K562 (cell line): ENCODE measurements at regions not wholly inside any gene's neighbourhood (a gene's known extent, or its start where the extent isn't known, plus 50 kb on each side); places are given as distances from the start of the nearest gene placed in this dataset.

Experiments
- ATAC-seq: fragments of 200-7000 bp; cut with Tn5 transposase; 3 replicates; pipeline ENCODE4 v1.9.1; 2020; ENCODE audit warnings: moderate library complexity
- BruUV-seq: library from RNA; stranded (reverse); fragments of 400-500 nt; replicated peaks from 2 replicates; lab custom pipeline; 2021; lab: Mats Ljungman, UMichigan
- CTCF ChIA-PET: fragments of 300-600 bp; formaldehyde crosslinking; extraction: SDS; loops from one replicate; lab custom pipeline; 2021; ENCODE audit warnings: low intra/inter-chr PET ratio; lab: Yijun Ruan, JAX
- POLR2A ChIA-PET: fragments of 300-600, 350-650 bp; sonication (Branson Sonifier 250); formaldehyde crosslinking; extraction: SDS; loops from one replicate; lab custom pipeline; 2021; ENCODE audit warnings: antibody characterized with exemption, inconsistent platforms; lab: Yijun Ruan, JAX
- DNase-seq, 4 experiments: peaks; one replicate each; pipeline versions ENCODE4 v3.0.0 to v3.0.0-alpha.2; 2011 to 2018; ENCODE audit warnings: low spot score in 3 of 4, mixed read lengths in 3 of 4; ENCODE audit errors: extremely low read depth in 1 of 4
- FAIRE-seq: peaks from 2 replicates; lab custom pipeline; 2011; peaks lifted over from hg19 to GRCh38; lab: Jason Lieb, UNC
- H2AFZ ChIP-seq: 2 replicates; pipeline ENCODE4 v1.6.0; 2011; ENCODE audit warnings: low read depth, low read length, control low read depth, inconsistent platforms
- H3K27ac ChIP-seq: fragments of 200-600 bp; 3 replicates; pipeline ENCODE4 v1.8.0; 2011; ENCODE audit warnings: low read depth, mild to moderate bottlenecking, control low read depth, inconsistent platforms, low read length, moderate library complexity, mixed read lengths; ENCODE audit errors: extremely low read depth
- H3K27me3 ChIP-seq, 2 experiments: fragments of 300-600 bp in 1 of 2; 2 replicates in 1 of 2; 3 replicates in 1 of 2; pipeline versions ENCODE4 v1.6.0 to v1.8.0; 2011; ENCODE audit warnings: inconsistent platforms in 2 of 2, low read length in 2 of 2, mild to moderate bottlenecking in 1 of 2, mixed read lengths in 1 of 2, moderate library complexity in 1 of 2; ENCODE audit not compliant: control insufficient read depth in 2 of 2, insufficient read depth in 2 of 2
- H3K36me3 ChIP-seq: fragments of 300-600 bp; 3 replicates; pipeline ENCODE4 v1.8.0; 2011; ENCODE audit warnings: mild to moderate bottlenecking, low read length, inconsistent platforms; ENCODE audit not compliant: control insufficient read depth, insufficient read depth
- H3K4me1 ChIP-seq, 2 experiments: fragments of 200-600 bp in 1 of 2; replicated peaks in 1 of 2; 2 replicates in 1 of 2; 3 replicates in 1 of 2; pipeline versions ENCODE4 v1.5.1 to v1.8.0; 2011; ENCODE audit warnings: inconsistent platforms in 2 of 2, low read length in 2 of 2, mild to moderate bottlenecking in 1 of 2, mixed read lengths in 1 of 2, moderate library complexity in 1 of 2; ENCODE audit not compliant: control insufficient read depth in 2 of 2, insufficient read depth in 2 of 2
- H3K4me2 ChIP-seq: 2 replicates; pipeline ENCODE4 v1.6.1; 2011; ENCODE audit warnings: low read length, control low read depth, inconsistent platforms, mixed read lengths; ENCODE audit not compliant: insufficient read depth
- H3K4me3 ChIP-seq: fragments of 200-600 bp; sonication (generic), shearing (Covaris generic); 2 replicates; pipeline ENCODE4 v1.5.1; 2016; ENCODE audit warnings: control low read depth, inconsistent platforms
- H3K79me2 ChIP-seq: fragments of 200-600 bp; 3 replicates; pipeline ENCODE4 v1.8.0; 2011; ENCODE audit warnings: low read length, inconsistent platforms; ENCODE audit not compliant: control insufficient read depth, insufficient read depth
- H3K9ac ChIP-seq, 2 experiments: 2 replicates each; pipeline versions ENCODE4 v1.6.0 to v1.6.1; 2011; ENCODE audit warnings: low read depth in 2 of 2, low read length in 2 of 2, control low read depth in 1 of 2, inconsistent platforms in 1 of 2, mild to moderate bottlenecking in 1 of 2, mixed read lengths in 1 of 2; ENCODE audit not compliant: insufficient read depth in 1 of 2
- H3K9me1 ChIP-seq: one replicate; pipeline ENCODE4 v1.6.0; 2011; ENCODE audit warnings: inconsistent platforms, mild to moderate bottlenecking, low read length, moderate library complexity; ENCODE audit not compliant: control insufficient read depth, insufficient read depth
- H3K9me3 ChIP-seq: replicated peaks from 2 replicates; pipeline ENCODE4 v1.5.1; 2011; ENCODE audit warnings: low read depth, low read length, inconsistent platforms; ENCODE audit not compliant: control insufficient read depth, insufficient read depth
- H4K20me1 ChIP-seq: replicated peaks from 2 replicates; pipeline ENCODE4 v1.6.1; 2011; ENCODE audit warnings: low read length, inconsistent platforms, mixed read lengths; ENCODE audit not compliant: control insufficient read depth, insufficient read depth
- HNRNPL ChIP-seq: fragments of 200-400 bp; formaldehyde crosslinking; IDR thresholded peaks from 2 replicates; pipeline ENCODE4 v1.6.1; 2017; ENCODE audit warnings: low read depth, mild to moderate bottlenecking, low read length
- MBD1 ChIP-seq: fragments of 250-450 bp; sonication (Bioruptor Pico); IDR thresholded peaks from 2 replicates; pipeline ENCODE4 v1.8.0; 2022; ENCODE audit warnings: inconsistent platforms
- ZBTB49 ChIP-seq: sonication (generic); formaldehyde crosslinking; IDR thresholded peaks from 2 replicates; pipeline ENCODE4 v1.8.0; 2022; ENCODE audit warnings: missing genetic modification reagents, mild to moderate bottlenecking, borderline replicate concordance
- ZNF175 ChIP-seq: fragments of 200-800 bp; sonication (Bioruptor generic); IDR thresholded peaks from 2 replicates; pipeline ENCODE4 v1.6.1; 2016; ENCODE audit warnings: low read depth, mild to moderate bottlenecking, missing genetic modification characterization, missing compliant biosample characterization
- in situ Hi-C: fragments of 300-500 bp; cut with MboI; formaldehyde crosslinking; loops from 4 replicates; pipeline ENCODE4 v1.15.0; 2018; ENCODE audit warnings: inconsistent platforms, mixed read lengths
- intact Hi-C: fragments of 100-400 bp; cut with micrococcal nuclease; formaldehyde crosslinking; loops from 2 replicates; pipeline ENCODE4 v1.14.2; 2022

- TF ChIP-seq ZBTB49 (CRISPR knock-in tag) (no peak), MBD1 (no peak), ZNF175 (no peak)
Observed at GRCh38 chr12:87140262-87140661, 884.1 kb upstream of the MGAT4C start (continued).

GRCh38 chr12:87137220-87137619, 881.0 kb upstream of the MGAT4C start:
- no peaks in the 10 kb centered on the region for H3K79me2 ChIP-seq
- ChIA-PET CTCF (no interaction called here), POLR2A (no interaction called here)
- no peak for TF ChIP-seq HNRNPL
- no peak overlapping the region for H3K4me2 ChIP-seq
- no peak overlapping the region for H3K4me3 ChIP-seq
- FAIRE-seq (no peak), ATAC-seq (no peak), DNase-seq (no peak)
- H3K9me3 ChIP-seq, result 0 out of 2 replicates have a peak, but pooled peaks cover 2% of the 10 kb centered on the region
- no peaks in the 10 kb centered on the region for H3K36me3 ChIP-seq
- no peaks in the 10 kb centered on the region for H3K4me1 ChIP-seq
- in situ Hi-C loops, result no loop called here
- H3K9me1 ChIP-seq, result no peaks in the 10 kb centered on the region
- H2AFZ ChIP-seq, result no peak overlapping the region
- H3K27me3 ChIP-seq, result no peaks in the 10 kb centered on the region
- no peak overlapping the region for H3K9ac ChIP-seq
- intact Hi-C loops, result no loop called here
- H3K27ac ChIP-seq, result no peak overlapping the region
- BruUV-seq, result no TSS peak
- no peaks in the 10 kb centered on the region for H4K20me1 ChIP-seq
